OCI-LY7 (cell line): ENCODE measurements at regions not wholly inside any gene's neighbourhood (a gene's known extent, or its start where the extent isn't known, plus 50 kb on each side); places are given as distances from the start of the nearest gene placed in this dataset.

Experiments
- BruUV-seq: library from RNA; stranded (reverse); fragments of 400-500 nt; replicated peaks from 2 replicates; lab custom pipeline; 2021; lab: Mats Ljungman, UMichigan
- CTCF ChIA-PET: fragments of 300-600 bp; sonication (Branson Sonifier 250); formaldehyde crosslinking; loops from one replicate; lab custom pipeline; 2022; ENCODE audit warnings: antibody characterized with exemption; ENCODE audit not compliant: unreplicated experiment; lab: Charles Lee
- POLR2A ChIA-PET: fragments of 300-600 bp; sonication (Branson Sonifier 250); formaldehyde crosslinking; loops from one replicate; lab custom pipeline; 2022; ENCODE audit warnings: antibody characterized with exemption; lab: Charles Lee
- DNase-seq: peaks from one replicate; pipeline ENCODE4 v3.0.0-alpha.2; 2015; ENCODE audit warnings: low spot score
- H2AFZ ChIP-seq: fragments of 200-600 bp; sonication (generic), shearing (Covaris generic); 2 replicates; pipeline ENCODE4 v1.6.1; 2014; ENCODE audit warnings: mild to moderate bottlenecking, antibody characterized with exemption, low read length, moderate library complexity
- H3K27ac ChIP-seq: fragments of 200-600 bp; sonication (generic); 2 replicates; pipeline ENCODE4 v1.5.1; 2014; ENCODE audit warnings: mixed run types, low read depth, mild to moderate bottlenecking, moderate library complexity, low read length, inconsistent platforms; ENCODE audit not compliant: poor library complexity, severe bottlenecking
- H3K36me3 ChIP-seq: fragments of 200-600 bp; sonication (generic); 2 replicates; pipeline ENCODE4 v1.6.1; 2014; ENCODE audit warnings: mild to moderate bottlenecking, antibody characterized with exemption, low read length, moderate library complexity, mixed read lengths; ENCODE audit not compliant: insufficient read depth
- H3K4me1 ChIP-seq: fragments of 200-600 bp; sonication (generic); 2 replicates; pipeline ENCODE4 v1.5.1; 2014; ENCODE audit warnings: mild to moderate bottlenecking, low read length; ENCODE audit not compliant: insufficient read depth, poor library complexity, severe bottlenecking
- H3K4me2 ChIP-seq: fragments of 200-600 bp; sonication (generic); 2 replicates; pipeline ENCODE4 v1.6.1; 2014; ENCODE audit warnings: mild to moderate bottlenecking, low read length
- H3K4me3 ChIP-seq: fragments of 200-600 bp; sonication (generic); 2 replicates; pipeline ENCODE4 v1.5.1; 2014; ENCODE audit warnings: mild to moderate bottlenecking, low read depth, low read length; ENCODE audit not compliant: poor library complexity, severe bottlenecking
- H3K79me2 ChIP-seq: fragments of 200-600 bp; sonication (generic); 2 replicates; pipeline ENCODE4 v1.6.1; 2016; ENCODE audit warnings: low read depth, mild to moderate bottlenecking, low read length, moderate library complexity, mixed read lengths; ENCODE audit not compliant: insufficient read depth
- H3K9me2 ChIP-seq: fragments of 200-600 bp; sonication (generic); 2 replicates; pipeline ENCODE4 v1.6.1; 2016; ENCODE audit warnings: mild to moderate bottlenecking, low read length, mixed read lengths; ENCODE audit not compliant: insufficient read depth
- H3K9me3 ChIP-seq: fragments of 200-600 bp; sonication (generic); 2 replicates; pipeline ENCODE4 v1.6.1; 2014; ENCODE audit warnings: mild to moderate bottlenecking, mixed run types, low read length, mixed read lengths
- H4K20me1 ChIP-seq: fragments of 200-600 bp; sonication (generic); 2 replicates; pipeline ENCODE4 v1.6.1; 2014; ENCODE audit warnings: mild to moderate bottlenecking, antibody characterized with exemption, low read length, moderate library complexity, mixed read lengths; ENCODE audit not compliant: insufficient read depth
- CTCF ChIP-seq: fragments of 200-600 bp; sonication (generic); conservative IDR thresholded peaks from 2 replicates; pipeline ENCODE4 v1.5.1; 2014; ENCODE audit warnings: mild to moderate bottlenecking, antibody characterized with exemption, low read length, moderate library complexity, mixed read lengths
- EZH2phosphoT487 ChIP-seq: fragments of 200-600 bp; sonication (generic); IDR thresholded peaks from 2 replicates; pipeline ENCODE4 v1.6.1; 2018; ENCODE audit warnings: low read depth, borderline replicate concordance, mild to moderate bottlenecking, mixed run types, antibody characterized with exemption, low read length, moderate library complexity, mixed read lengths
- intact Hi-C: fragments of 100-400 bp; cut with micrococcal nuclease; formaldehyde crosslinking; loops from one replicate; pipeline ENCODE4 v1.10.0; 2022; ENCODE audit not compliant: unreplicated experiment

GRCh38 chr5:162456086-162456485 lies 388.5 kb downstream of the GABRG2 start:
- POLR2A ChIA-PET = interaction anchor here (0.6 kb wide), 1 partner anchor 1699 kb away, joined by 3 read pairs; no protein-coding TSS in a partner anchor
- no peaks in the 10 kb centered on the region for H3K4me1 ChIP-seq
- no peaks in the 10 kb centered on the region for H4K20me1 ChIP-seq
- no peak overlapping the region for H3K4me2 ChIP-seq
- H3K36me3 ChIP-seq = no peaks in the 10 kb centered on the region
- TF ChIP-seq CTCF = no peak
- TF ChIP-seq EZH2phosphoT487 = no peak
- H2AFZ ChIP-seq = no peak overlapping the region
- BruUV-seq = no TSS peak
- no peak overlapping the region for H3K27ac ChIP-seq
- no peaks in the 10 kb centered on the region for H3K9me3 ChIP-seq
- intact Hi-C loops = no loop called here
- no peaks in the 10 kb centered on the region for H3K79me2 ChIP-seq
- no peak overlapping the region for H3K4me3 ChIP-seq
- H3K9me2 ChIP-seq = no peaks in the 10 kb centered on the region
- CTCF ChIA-PET = no interaction called here
- DNase-seq = no peak

- Histone ChIP-seq H3K9me3 (no peaks in the 10 kb centered on the region), H3K9me2 (no peaks in the 10 kb centered on the region), H3K36me3 (no peaks in the 10 kb centered on the region), H3K79me2 (no peaks in the 10 kb centered on the region), H3K4me1 (no peaks in the 10 kb centered on the region), H3K27ac (no peak overlapping the region), H3K4me2 (no peak overlapping the region), H4K20me1 (no peaks in the 10 kb centered on the region), H3K4me3 (no peak overlapping the region), H2AFZ (no peak overlapping the region)
- DNase-seq = no peak
- POLR2A ChIA-PET = no interaction called here
- no TSS peak for BruUV-seq
- CTCF ChIA-PET = no interaction called here
- intact Hi-C loops = no loop called here
- TF ChIP-seq CTCF = no peak
- no peak for TF ChIP-seq EZH2phosphoT487
Measured at GRCh38 chr5:162466011-162466410, 398.4 kb downstream of the GABRG2 start.

- Histone ChIP-seq H3K27ac (no peak overlapping the region), H3K79me2 (no peaks in the 10 kb centered on the region), H3K4me2 (no peak overlapping the region), H2AFZ (no peak overlapping the region), H3K4me1 (no peaks in the 10 kb centered on the region), H3K4me3 (no peak overlapping the region), H4K20me1 (no peaks in the 10 kb centered on the region), H3K9me3 (no peaks in the 10 kb centered on the region), H3K9me2 (no peaks in the 10 kb centered on the region), H3K36me3 (no peaks in the 10 kb centered on the region)
- no peak for DNase-seq
- ChIA-PET CTCF (no interaction called here), POLR2A (no interaction called here)
- no TSS peak for BruUV-seq
- intact Hi-C loops = no loop called here
- TF ChIP-seq CTCF = no peak
- TF ChIP-seq EZH2phosphoT487 = no peak
Measured at GRCh38 chr5:162473041-162473714, 405.6 kb downstream of the GABRG2 start.
